Stomach (tissue), 4 donors: ENCODE measurements at regions not wholly inside any gene's neighbourhood (a gene's known extent, or its start where the extent isn't known, plus 50 kb on each side); places are given as distances from the start of the nearest gene placed in this dataset.

Experiments used
- EP300 ChIP-seq: sonication (generic); formaldehyde crosslinking; IDR thresholded peaks from one replicate; pipeline ENCODE4 v1.6.1; 2017; ENCODE audit warnings: antibody characterized with exemption
- POLR2AphosphoS5 ChIP-seq, 3 donors: sonication (generic); formaldehyde crosslinking; IDR thresholded peaks; one replicate each; pipeline ENCODE4 v1.6.1; 2016; ENCODE audit warnings: antibody characterized with exemption in 3 of 3
- TF ChIP-seq, protein P1 (sequence below), 7 experiments: fragments of 450-650 bp in 4 of 7; fragments of 200-600 bp in 3 of 7; sonication (generic) in 3 of 7; IDR thresholded peaks; one replicate each; pipeline ENCODE4 v1.5.1; 2016 to 2019; ENCODE audit warnings: antibody characterized with exemption in 7 of 7, control low read depth in 2 of 7, mild to moderate bottlenecking in 1 of 7

DNA sequence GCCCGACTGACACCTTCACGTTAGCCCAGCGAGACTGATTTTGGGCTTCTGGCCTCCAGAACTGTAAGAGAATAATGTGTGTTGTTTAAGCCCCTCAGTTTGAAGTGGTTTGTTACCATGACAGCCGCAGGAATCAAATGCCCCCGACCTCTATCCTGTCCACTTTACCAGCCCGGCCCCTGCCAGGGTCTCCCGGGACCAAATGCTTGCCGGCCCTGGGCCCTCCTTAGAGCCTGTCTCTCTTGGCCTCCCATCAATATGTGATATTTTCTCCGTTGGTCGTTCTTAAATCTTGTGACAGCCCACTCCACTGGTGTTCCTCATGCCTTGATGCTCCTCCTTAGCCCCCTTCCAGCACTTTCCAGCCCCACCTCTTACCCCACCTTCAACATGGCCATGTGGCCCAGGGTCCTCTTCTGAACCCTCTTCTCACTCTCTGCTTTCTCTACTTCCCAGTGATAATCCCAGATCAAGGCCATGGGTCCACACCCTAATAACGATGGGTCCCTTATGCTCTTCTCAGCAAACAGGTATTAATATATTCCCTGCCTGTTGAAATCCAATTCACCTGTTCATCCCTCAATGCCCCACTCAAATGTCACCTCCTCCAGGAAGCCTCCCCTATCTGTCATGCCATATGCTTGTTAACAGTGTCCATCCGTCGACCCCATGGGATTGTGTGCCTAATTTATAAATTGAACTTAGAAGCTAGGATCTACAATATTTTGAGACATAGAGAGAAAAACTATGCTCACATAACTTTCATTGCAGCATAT lies 192.8 kb downstream of the ZFP36L2 start:
- TF ChIP-seq, protein P1, sequence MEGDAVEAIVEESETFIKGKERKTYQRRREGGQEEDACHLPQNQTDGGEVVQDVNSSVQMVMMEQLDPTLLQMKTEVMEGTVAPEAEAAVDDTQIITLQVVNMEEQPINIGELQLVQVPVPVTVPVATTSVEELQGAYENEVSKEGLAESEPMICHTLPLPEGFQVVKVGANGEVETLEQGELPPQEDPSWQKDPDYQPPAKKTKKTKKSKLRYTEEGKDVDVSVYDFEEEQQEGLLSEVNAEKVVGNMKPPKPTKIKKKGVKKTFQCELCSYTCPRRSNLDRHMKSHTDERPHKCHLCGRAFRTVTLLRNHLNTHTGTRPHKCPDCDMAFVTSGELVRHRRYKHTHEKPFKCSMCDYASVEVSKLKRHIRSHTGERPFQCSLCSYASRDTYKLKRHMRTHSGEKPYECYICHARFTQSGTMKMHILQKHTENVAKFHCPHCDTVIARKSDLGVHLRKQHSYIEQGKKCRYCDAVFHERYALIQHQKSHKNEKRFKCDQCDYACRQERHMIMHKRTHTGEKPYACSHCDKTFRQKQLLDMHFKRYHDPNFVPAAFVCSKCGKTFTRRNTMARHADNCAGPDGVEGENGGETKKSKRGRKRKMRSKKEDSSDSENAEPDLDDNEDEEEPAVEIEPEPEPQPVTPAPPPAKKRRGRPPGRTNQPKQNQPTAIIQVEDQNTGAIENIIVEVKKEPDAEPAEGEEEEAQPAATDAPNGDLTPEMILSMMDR (IDR thresholded peaks at IDR 0.05): no peak
- TF ChIP-seq EP300 (no peak), POLR2AphosphoS5 (IDR thresholded peaks at IDR 0.05) (no peak)
